Cardiac fibroblast (primary cell): ENCODE measurements at regions not wholly inside any gene's neighbourhood (a gene's known extent, or its start where the extent isn't known, plus 50 kb on each side); places are given as distances from the start of the nearest gene placed in this dataset.

ENCODE experiments used
- DNase-seq, 2 donors: peaks; one replicate each; pipeline versions ENCODE4 v3.0.0 to v3.0.0-alpha.2; 2010; ENCODE audit warnings: low read depth in 2 of 2
- H3K4me3 ChIP-seq, 2 donors: replicated peaks in 1 of 2; 1 replicate in 1 of 2; 2 replicates in 1 of 2; pipeline ENCODE4 v1.5.1; 2011; ENCODE audit warnings: low read depth in 2 of 2, low read length in 2 of 2, mild to moderate bottlenecking in 2 of 2, moderate library complexity in 1 of 2
- TF ChIP-seq, protein P1 (sequence below): IDR thresholded peaks from one replicate; pipeline ENCODE4 v1.5.1; 2011; ENCODE audit warnings: low read depth, mild to moderate bottlenecking, low read length, inconsistent platforms

DNA sequence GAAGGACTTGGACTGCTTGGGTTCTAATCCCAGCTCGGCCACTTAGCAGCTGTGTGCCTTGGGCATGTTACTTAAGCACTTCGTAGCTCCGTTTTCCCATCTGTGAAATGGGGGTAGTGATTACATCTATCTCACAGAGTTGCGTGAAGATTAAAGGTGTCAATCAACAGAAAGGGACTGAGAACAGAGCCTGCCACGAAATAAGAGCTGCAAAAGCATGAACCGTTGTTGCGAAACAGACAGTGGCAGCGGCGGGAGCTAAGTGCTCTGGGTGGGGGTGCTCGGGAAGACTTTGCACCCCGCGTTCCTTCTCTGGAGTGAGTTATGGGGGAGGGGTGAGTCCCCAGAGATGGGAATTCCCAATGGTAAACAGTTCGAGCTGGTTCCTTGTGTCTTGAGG lies 79.6 kb upstream of the LHX1 start:
- TF ChIP-seq, protein P1, sequence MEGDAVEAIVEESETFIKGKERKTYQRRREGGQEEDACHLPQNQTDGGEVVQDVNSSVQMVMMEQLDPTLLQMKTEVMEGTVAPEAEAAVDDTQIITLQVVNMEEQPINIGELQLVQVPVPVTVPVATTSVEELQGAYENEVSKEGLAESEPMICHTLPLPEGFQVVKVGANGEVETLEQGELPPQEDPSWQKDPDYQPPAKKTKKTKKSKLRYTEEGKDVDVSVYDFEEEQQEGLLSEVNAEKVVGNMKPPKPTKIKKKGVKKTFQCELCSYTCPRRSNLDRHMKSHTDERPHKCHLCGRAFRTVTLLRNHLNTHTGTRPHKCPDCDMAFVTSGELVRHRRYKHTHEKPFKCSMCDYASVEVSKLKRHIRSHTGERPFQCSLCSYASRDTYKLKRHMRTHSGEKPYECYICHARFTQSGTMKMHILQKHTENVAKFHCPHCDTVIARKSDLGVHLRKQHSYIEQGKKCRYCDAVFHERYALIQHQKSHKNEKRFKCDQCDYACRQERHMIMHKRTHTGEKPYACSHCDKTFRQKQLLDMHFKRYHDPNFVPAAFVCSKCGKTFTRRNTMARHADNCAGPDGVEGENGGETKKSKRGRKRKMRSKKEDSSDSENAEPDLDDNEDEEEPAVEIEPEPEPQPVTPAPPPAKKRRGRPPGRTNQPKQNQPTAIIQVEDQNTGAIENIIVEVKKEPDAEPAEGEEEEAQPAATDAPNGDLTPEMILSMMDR = no peak
- no peak for DNase-seq
- no peak overlapping the region for H3K4me3 ChIP-seq

DNA sequence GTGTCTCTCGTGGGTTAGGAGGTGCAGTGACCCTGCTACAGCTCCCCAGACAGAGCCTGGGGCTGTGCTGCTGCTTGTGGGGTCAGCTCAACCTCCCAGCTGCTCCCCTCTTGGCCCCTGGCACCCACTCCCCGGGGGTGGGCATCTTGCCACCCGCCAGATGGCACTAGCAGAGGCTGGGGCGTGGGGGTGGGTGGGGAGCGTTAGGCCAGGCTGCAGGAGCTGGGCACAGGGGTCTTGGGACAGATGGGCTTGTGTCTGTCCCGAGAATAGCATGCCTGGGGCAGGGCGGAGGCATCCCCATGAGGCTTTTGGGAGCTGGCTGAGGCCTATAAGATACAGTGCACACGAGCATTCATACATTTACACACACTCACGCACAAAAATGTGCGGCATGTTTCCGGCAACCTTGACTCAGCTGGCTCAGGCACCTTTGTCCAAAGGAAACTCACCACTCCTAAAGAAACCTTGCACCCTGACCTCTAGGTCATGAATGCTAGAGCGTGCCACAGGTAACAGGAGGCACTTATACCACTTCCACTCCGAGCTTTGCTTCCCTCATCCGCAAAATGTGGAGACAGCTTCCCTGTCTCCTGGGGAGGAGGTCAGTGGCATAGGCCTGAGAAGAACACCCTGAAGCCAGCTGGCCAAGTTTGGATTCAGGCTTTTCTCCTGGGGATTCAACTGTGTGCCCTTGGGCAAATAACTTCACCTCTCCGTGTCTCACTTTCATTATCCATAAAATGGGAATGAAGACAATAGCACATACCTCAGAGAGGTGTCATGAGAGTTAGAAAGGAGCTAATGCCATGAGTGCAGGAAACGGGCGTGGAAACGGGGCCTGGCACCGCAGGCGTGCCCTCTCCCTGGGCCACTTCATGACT lies 78.9 kb upstream of the LHX1 start:
- no peak for DNase-seq
- TF ChIP-seq, protein P1 = no peak
- H3K4me3 ChIP-seq = no peak overlapping the region

DNA sequence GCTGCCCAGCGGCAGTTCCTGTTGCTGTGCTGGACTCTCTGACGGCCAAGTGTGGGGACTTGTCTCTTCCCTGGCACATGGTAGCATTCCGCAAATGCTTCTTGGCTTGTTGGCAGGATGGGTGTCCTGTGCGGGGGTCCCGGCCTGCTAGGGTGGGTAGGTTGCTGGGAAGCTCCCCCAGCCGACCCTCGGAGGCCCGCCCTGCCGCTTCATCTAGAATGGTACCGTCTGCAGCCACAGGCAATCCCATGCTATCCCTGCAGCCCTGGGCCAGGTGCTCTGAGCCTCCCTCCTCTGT lies 78.3 kb upstream of the LHX1 start:
- H3K4me3 ChIP-seq = no peak overlapping the region
- TF ChIP-seq, protein P1 = no peak
- DNase-seq = no peak

- no peak for DNase-seq
- TF ChIP-seq, protein P1 = no peak
- no peak overlapping the region for H3K4me3 ChIP-seq
These were observed 77.6 kb upstream of the LHX1 start for GRCh38 chr17:36859706-36860105.

GRCh38 chr17:36861531-36861930 lies 75.7 kb upstream of the LHX1 start:
- TF ChIP-seq, protein P1 = no peak
- no peak for DNase-seq
- H3K4me3 ChIP-seq = no peak overlapping the region

DNA sequence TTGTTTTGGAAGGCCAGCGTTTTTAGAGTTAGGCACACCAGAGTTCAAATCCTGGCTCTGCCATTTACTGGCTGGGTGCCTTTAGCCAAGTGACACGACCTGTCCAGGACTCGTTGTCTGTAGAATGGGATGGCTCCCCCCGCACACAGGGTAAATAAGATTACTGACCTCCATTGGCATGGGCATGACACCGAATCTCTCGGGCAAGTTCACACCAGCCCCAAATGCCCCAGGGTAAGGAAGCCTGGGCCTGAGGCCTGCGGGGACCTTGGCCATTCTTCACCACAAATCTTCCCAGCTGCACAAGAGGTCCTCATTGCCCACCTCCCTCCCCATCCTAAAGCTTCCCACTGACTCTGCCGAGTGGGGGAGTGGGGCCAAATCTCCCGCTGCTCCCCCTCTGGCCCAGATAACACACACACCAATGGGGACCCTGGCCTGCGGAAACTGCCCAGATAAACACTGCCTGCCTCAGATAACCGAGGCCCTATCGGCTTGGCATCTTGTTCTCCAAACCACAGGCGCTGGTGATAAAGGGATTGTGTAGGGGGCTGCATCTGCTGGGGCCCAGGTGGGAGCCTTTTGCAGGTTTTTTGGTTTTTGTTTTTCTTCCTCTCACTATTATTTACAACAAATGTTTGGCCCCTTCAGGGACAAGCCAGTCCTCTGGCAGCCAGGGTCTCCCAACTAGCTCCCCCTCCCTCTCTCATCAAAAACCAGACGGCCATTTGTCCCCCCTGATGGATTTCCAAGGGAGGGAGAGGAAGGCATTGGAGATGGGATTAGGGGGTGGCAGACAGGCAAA lies 75.0 kb upstream of the LHX1 start:
- TF ChIP-seq, protein P1 = no peak
- H3K4me3 ChIP-seq = no peak overlapping the region
- no peak for DNase-seq
